K562 (cell line): ENCODE measurements at regions not wholly inside any gene's neighbourhood (a gene's known extent, or its start where the extent isn't known, plus 50 kb on each side); places are given as distances from the start of the nearest gene placed in this dataset.

Source experiments
- NFE2L1 ChIP-seq: fragments of 450-650 bp; IDR thresholded peaks from 2 replicates; pipeline ENCODE4 v1.6.1; 2016; ENCODE audit warnings: missing genetic modification characterization, low read depth, mild to moderate bottlenecking, missing compliant biosample characterization, moderate library complexity, borderline replicate concordance
- POLR2AphosphoS5 ChIP-seq: IDR thresholded peaks from 2 replicates; pipeline ENCODE4 v1.6.1; 2011; ENCODE audit warnings: mild to moderate bottlenecking, low read depth, low read length, moderate library complexity; ENCODE audit not compliant: control insufficient read depth, insufficient read depth

- TF ChIP-seq NFE2L1 (tag) (no peak), POLR2AphosphoS5 (no peak)
These were observed 194.1 kb upstream of the FANCL start for GRCh38 chr2:58435246-58435645.
